B cell (primary cell): ENCODE measurements at regions not wholly inside any gene's neighbourhood (a gene's known extent, or its start where the extent isn't known, plus 50 kb on each side); places are given as distances from the start of the nearest gene placed in this dataset.

Experiments
- ATAC-seq: fragments of 200-7000 bp; cut with Tn5 transposase; one replicate; pipeline ENCODE4 v1.10.0; 2021; ENCODE audit warnings: low read depth, mild to moderate bottlenecking, moderate number of reproducible peaks, moderate library complexity
- CTCF ChIA-PET: fragments of 350-600 bp; sonication (Branson Sonifier 250); formaldehyde crosslinking; loops from one replicate; lab custom pipeline; 2021; ENCODE audit warnings: antibody characterized with exemption, inconsistent platforms; lab: Charles Lee
- POLR2A ChIA-PET: fragments of 350-600 bp; sonication (Branson Sonifier 250); formaldehyde crosslinking; loops from one replicate; lab custom pipeline; 2021; ENCODE audit warnings: antibody characterized with exemption; lab: Charles Lee
- DNase-seq: peaks from one replicate; pipeline ENCODE4 v3.0.0; 2013
- H2AFZ ChIP-seq: 2 replicates; pipeline ENCODE4 v1.6.1; 2012; ENCODE audit warnings: mild to moderate bottlenecking, low read depth, low read length; ENCODE audit not compliant: insufficient read depth, poor library complexity, severe bottlenecking
- H3K27ac ChIP-seq, 2 donors: 1 replicate in 1 of 2; 2 replicates in 1 of 2; pipeline ENCODE4 v1.5.1; 2012 to 2013; ENCODE audit warnings: low read length in 2 of 2, mild to moderate bottlenecking in 2 of 2, moderate library complexity in 1 of 2
- H3K27me3 ChIP-seq, 4 experiments: fragments of 200-600 bp in 1 of 4; sonication (generic) in 1 of 4; replicated peaks in 1 of 4; 1 replicate in 2 of 4; 2 replicates in 2 of 4; pipeline versions ENCODE4 v1.6.1 to v1.7.0; 2013 to 2016; ENCODE audit warnings: low read length in 3 of 4, mild to moderate bottlenecking in 2 of 4, mixed read lengths in 1 of 4, moderate library complexity in 1 of 4; ENCODE audit not compliant: insufficient read depth in 4 of 4, control insufficient read depth in 3 of 4; ENCODE audit errors: control extremely low read depth in 1 of 4
- H3K36me3 ChIP-seq, 2 experiments: replicated peaks in 1 of 2; 1 replicate in 1 of 2; 2 replicates in 1 of 2; pipeline versions ENCODE4 v1.6.1 to v1.7.1; 2013; ENCODE audit warnings: low read length in 1 of 2; ENCODE audit not compliant: insufficient read depth in 2 of 2, control insufficient read depth in 1 of 2; ENCODE audit errors: control extremely low read depth in 1 of 2, extremely low read depth in 1 of 2
- H3K4me1 ChIP-seq, 2 donors: fragments of 200-600 bp in 1 of 2; sonication (generic) in 1 of 2; 1 replicate in 1 of 2; 2 replicates in 1 of 2; pipeline versions ENCODE4 v1.5.1 to v1.6.1; 2013 to 2017; ENCODE audit warnings: low read length in 2 of 2; ENCODE audit not compliant: control insufficient read depth in 2 of 2, insufficient read depth in 2 of 2
- H3K4me2 ChIP-seq: replicated peaks from 2 replicates; pipeline ENCODE3; 2012; ENCODE audit warnings: mild to moderate bottlenecking, low read depth, low read length; ENCODE audit not compliant: poor library complexity, severe bottlenecking
- H3K4me3 ChIP-seq, 5 experiments: fragments of 200-600 bp in 1 of 5; sonication (generic) in 1 of 5; 1 replicate in 3 of 5; 2 replicates in 2 of 5; pipeline versions ENCODE4 v1.5.1 to v1.7.0; 2011 to 2016; ENCODE audit warnings: low read length in 4 of 5, mild to moderate bottlenecking in 4 of 5, low read depth in 2 of 5, control low read depth in 1 of 5, moderate library complexity in 1 of 5; ENCODE audit not compliant: insufficient read depth in 1 of 5; ENCODE audit errors: control extremely low read depth in 1 of 5, extremely low read depth in 1 of 5
- H3K79me2 ChIP-seq: fragments of 200-600 bp; sonication (generic); one replicate; pipeline ENCODE4 v1.6.0; 2016; ENCODE audit warnings: low read length; ENCODE audit not compliant: control insufficient read depth, insufficient read depth
- H3K9ac ChIP-seq: fragments of 200-600 bp; sonication (generic); 2 replicates; pipeline ENCODE4 v1.6.1; 2017; ENCODE audit warnings: mild to moderate bottlenecking, low read length, moderate library complexity
- H3K9me3 ChIP-seq, 3 donors: one replicate each; pipeline versions ENCODE4 v1.6.1 to v1.7.1; 2013; ENCODE audit warnings: low read length in 2 of 3; ENCODE audit not compliant: control insufficient read depth in 2 of 3, insufficient read depth in 1 of 3; ENCODE audit errors: control extremely low read depth in 1 of 3
- H4K20me1 ChIP-seq: 2 replicates; pipeline ENCODE4 v1.6.0; 2012; ENCODE audit warnings: mild to moderate bottlenecking, low read length; ENCODE audit not compliant: insufficient read depth, control insufficient read depth, poor library complexity, severe bottlenecking
- H3K27ac Mint-ChIP-seq: one replicate; pipeline ENCODE4 v1.8.0; 2021; ENCODE audit warnings: mixed read lengths
- H3K27me3 Mint-ChIP-seq: one replicate; pipeline ENCODE4 v1.8.0; 2021; ENCODE audit warnings: mixed read lengths
- H3K4me1 Mint-ChIP-seq: one replicate; pipeline ENCODE4 v1.8.0; 2021; ENCODE audit warnings: mixed read lengths
- H3K4me3 Mint-ChIP-seq: one replicate; pipeline ENCODE4 v1.8.0; 2021; ENCODE audit warnings: mixed read lengths
- H3K9me3 Mint-ChIP-seq: one replicate; pipeline ENCODE4 v1.8.0; 2022; ENCODE audit warnings: mixed read lengths; ENCODE audit not compliant: insufficient read depth
- EZH2 ChIP-seq: IDR thresholded peaks from 2 replicates; pipeline ENCODE4 v1.6.1; 2012; ENCODE audit warnings: borderline replicate concordance, low read depth, mild to moderate bottlenecking, moderate library complexity, low read length; ENCODE audit not compliant: insufficient read depth, poor library complexity, severe bottlenecking
- WGBS: methylation state at CpG from one replicate; pipeline ENCODE4 v1.1.5; 2013; ENCODE audit warnings: missing lambda C conversion rate; ENCODE audit not compliant: insufficient coverage; 5-methylcytosine and 5-hydroxymethylcytosine counted together
- intact Hi-C: fragments of 100-400 bp; cut with micrococcal nuclease; formaldehyde crosslinking; loops from one replicate; pipeline ENCODE4 v1.10.0; 2022
- TF ChIP-seq, protein P1 (sequence below): fragments of 200-600 bp; IDR thresholded peaks from one replicate; pipeline ENCODE4 v1.8.0; 2022; ENCODE audit warnings: antibody characterized with exemption, mild to moderate bottlenecking

DNA sequence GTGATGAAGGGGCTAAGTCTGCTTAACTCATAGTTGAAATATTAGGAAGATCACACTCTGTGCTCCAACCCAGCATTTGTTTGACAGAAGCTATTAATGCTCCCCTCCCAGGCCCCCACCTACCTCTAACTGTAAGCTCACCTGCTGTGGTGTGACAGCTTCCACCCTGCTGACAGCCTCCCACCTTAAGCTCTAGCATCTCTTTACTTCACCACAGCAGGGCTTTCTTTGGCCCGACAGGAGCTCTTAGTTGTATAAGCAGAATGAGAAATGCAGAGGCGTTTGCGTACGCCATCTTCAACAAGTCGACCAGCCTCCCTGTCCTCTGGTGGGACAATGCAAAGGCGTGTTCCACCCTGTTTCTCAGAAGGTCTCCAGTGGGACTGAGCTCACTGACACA lies 80.1 kb upstream of the OSBPL8 start:
- no peaks in the 10 kb centered on the region for H4K20me1 ChIP-seq
- Mint-ChIP-seq H3K27me3 (no peaks in the 10 kb centered on the region), H3K4me1 (no peaks in the 10 kb centered on the region), H3K27ac (no peak overlapping the region), H3K9me3 (no peaks in the 10 kb centered on the region), H3K4me3 (no peak overlapping the region)
- no peak overlapping the region for H3K4me2 ChIP-seq
- H3K9me3 ChIP-seq = peaks cover 0 to 2% (median 0%) of the 10 kb centered on the region in 3 donors
- H3K27ac ChIP-seq = no peak overlapping the region
- H3K36me3 ChIP-seq = no peaks in the 10 kb centered on the region
- POLR2A ChIA-PET = no interaction called here
- CTCF ChIA-PET = interaction anchor here (0.9 to 1.1 kb wide), 2 partner anchors 18 to 20 kb away, joined by 3 read pairs; no protein-coding TSS in a partner anchor
- DNase-seq (no peak), ATAC-seq (no peak)
- no peak overlapping the region for H3K4me3 ChIP-seq
- H2AFZ ChIP-seq = no peak overlapping the region
- intact Hi-C loops = no loop called here
- H3K4me1 ChIP-seq = no peaks in the 10 kb centered on the region
- TF ChIP-seq, protein P1, sequence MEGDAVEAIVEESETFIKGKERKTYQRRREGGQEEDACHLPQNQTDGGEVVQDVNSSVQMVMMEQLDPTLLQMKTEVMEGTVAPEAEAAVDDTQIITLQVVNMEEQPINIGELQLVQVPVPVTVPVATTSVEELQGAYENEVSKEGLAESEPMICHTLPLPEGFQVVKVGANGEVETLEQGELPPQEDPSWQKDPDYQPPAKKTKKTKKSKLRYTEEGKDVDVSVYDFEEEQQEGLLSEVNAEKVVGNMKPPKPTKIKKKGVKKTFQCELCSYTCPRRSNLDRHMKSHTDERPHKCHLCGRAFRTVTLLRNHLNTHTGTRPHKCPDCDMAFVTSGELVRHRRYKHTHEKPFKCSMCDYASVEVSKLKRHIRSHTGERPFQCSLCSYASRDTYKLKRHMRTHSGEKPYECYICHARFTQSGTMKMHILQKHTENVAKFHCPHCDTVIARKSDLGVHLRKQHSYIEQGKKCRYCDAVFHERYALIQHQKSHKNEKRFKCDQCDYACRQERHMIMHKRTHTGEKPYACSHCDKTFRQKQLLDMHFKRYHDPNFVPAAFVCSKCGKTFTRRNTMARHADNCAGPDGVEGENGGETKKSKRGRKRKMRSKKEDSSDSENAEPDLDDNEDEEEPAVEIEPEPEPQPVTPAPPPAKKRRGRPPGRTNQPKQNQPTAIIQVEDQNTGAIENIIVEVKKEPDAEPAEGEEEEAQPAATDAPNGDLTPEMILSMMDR = no peak
- TF ChIP-seq EZH2 = no peak
- no peaks in the 10 kb centered on the region for H3K79me2 ChIP-seq
- no peak overlapping the region for H3K9ac ChIP-seq
- 96% methylated on average over 6 of the region's 6 CpGs for WGBS
- no peaks in the 10 kb centered on the region for H3K27me3 ChIP-seq

DNA sequence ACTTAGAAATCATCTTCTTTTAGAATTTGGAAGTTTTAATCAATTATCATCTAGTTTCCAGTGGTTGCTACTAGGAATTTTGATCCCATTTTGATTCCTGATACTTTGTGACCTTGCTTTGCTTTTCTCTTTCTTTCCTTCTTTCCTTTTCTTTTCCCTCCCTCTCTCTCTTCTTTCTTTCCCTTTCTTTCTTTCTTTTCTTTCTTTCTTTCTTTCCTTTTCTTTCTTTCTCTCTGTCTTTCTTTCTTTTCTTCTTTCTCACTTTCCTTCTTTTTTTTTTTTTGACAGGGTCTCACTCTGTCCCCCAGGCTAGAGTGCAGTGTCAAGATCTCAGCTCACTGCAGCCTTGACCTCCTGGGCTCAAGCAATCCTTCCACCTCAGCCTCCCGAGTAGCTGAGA lies 81.5 kb upstream of the OSBPL8 start:
- Histone ChIP-seq H3K27ac (no peak overlapping the region), H3K4me2 (no peak overlapping the region), H3K79me2 (no peaks in the 10 kb centered on the region), H3K4me1 (no peaks in the 10 kb centered on the region), H3K4me3 (no peak overlapping the region), H3K9me3 (peaks cover 0 to 2% (median 0%) of the 10 kb centered on the region in 3 donors), H3K27me3 (no peaks in the 10 kb centered on the region), H2AFZ (no peak overlapping the region), H3K36me3 (no peaks in the 10 kb centered on the region), H4K20me1 (no peaks in the 10 kb centered on the region), H3K9ac (no peak overlapping the region)
- WGBS = no CpG with 5 or more reads among the region's 1 CpG
- DNase-seq = no peak
- no peak overlapping the region for H3K4me3 Mint-ChIP-seq
- no peaks in the 10 kb centered on the region for H3K4me1 Mint-ChIP-seq
- CTCF ChIA-PET = interaction anchor here (0.7 kb wide), 1 partner anchor 549 kb away, joined by 5 read pairs; no protein-coding TSS in a partner anchor
- no peak overlapping the region for H3K27ac Mint-ChIP-seq
- no peaks in the 10 kb centered on the region for H3K9me3 Mint-ChIP-seq
- H3K27me3 Mint-ChIP-seq = no peaks in the 10 kb centered on the region
- no peak for TF ChIP-seq EZH2
- TF ChIP-seq, protein P1 = no peak
- POLR2A ChIA-PET = no interaction called here
- ATAC-seq = no peak
- intact Hi-C loops = no loop called here
